Astrocyte (in vitro differentiated cells and primary cell): ENCODE measurements at regions not wholly inside any gene's neighbourhood (a gene's known extent, or its start where the extent isn't known, plus 50 kb on each side); places are given as distances from the start of the nearest gene placed in this dataset.

ENCODE experiments used
- EZH2 ChIP-seq: IDR thresholded peaks from 2 replicates; pipeline ENCODE4 v1.6.1; 2012; ENCODE audit warnings: mild to moderate bottlenecking, low read length, inconsistent platforms; ENCODE audit not compliant: insufficient read depth
- TF ChIP-seq, protein P1 (sequence below): IDR thresholded peaks from 2 replicates; pipeline ENCODE4 v1.5.1; 2011; ENCODE audit warnings: low read depth, mild to moderate bottlenecking, inconsistent platforms, low read length, moderate library complexity; ENCODE audit not compliant: insufficient read depth

DNA sequence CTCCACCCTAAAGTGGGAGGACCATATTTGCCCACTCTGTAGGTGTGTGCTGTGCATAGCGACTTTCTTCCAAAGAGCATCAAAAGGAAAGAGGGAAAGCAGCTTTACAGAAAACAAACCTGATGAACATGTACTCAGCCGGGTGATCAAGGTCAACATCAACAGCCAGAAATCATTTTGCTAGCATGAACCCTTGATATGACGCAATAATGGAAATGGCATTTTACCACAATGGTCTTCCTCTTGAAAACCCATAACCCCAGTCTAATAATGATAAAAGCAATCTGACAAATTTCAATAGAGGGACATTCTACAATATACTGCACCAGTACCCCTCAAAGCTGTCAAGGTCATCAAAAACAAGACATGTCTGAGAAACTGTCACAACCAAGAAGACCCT lies 350.2 kb downstream of the FBXO15 start:
- no peak for TF ChIP-seq EZH2
- TF ChIP-seq, protein P1, sequence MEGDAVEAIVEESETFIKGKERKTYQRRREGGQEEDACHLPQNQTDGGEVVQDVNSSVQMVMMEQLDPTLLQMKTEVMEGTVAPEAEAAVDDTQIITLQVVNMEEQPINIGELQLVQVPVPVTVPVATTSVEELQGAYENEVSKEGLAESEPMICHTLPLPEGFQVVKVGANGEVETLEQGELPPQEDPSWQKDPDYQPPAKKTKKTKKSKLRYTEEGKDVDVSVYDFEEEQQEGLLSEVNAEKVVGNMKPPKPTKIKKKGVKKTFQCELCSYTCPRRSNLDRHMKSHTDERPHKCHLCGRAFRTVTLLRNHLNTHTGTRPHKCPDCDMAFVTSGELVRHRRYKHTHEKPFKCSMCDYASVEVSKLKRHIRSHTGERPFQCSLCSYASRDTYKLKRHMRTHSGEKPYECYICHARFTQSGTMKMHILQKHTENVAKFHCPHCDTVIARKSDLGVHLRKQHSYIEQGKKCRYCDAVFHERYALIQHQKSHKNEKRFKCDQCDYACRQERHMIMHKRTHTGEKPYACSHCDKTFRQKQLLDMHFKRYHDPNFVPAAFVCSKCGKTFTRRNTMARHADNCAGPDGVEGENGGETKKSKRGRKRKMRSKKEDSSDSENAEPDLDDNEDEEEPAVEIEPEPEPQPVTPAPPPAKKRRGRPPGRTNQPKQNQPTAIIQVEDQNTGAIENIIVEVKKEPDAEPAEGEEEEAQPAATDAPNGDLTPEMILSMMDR: no peak
